GM23338 (cell line): ENCODE measurements at regions not wholly inside any gene's neighbourhood (a gene's known extent, or its start where the extent isn't known, plus 50 kb on each side); places are given as distances from the start of the nearest gene placed in this dataset.

ENCODE experiments used
- ATAC-seq: fragments of 200-7000 bp; cut with Tn5 transposase; 3 replicates; pipeline ENCODE4 v1.9.1; 2020
- DNase-seq: peaks from one replicate; pipeline ENCODE4 v3.0.0-alpha.2; 2015; ENCODE audit warnings: low spot score
- H2AFZ ChIP-seq: fragments of 200-600 bp; sonication (generic); 2 replicates; pipeline ENCODE4 v1.8.0; 2016; ENCODE audit warnings: antibody characterized with exemption, mild to moderate bottlenecking, moderate library complexity
- H3F3A ChIP-seq: fragments of 200-600 bp; sonication (generic); replicated peaks from 2 replicates; pipeline ENCODE4 v1.8.0; 2017; ENCODE audit warnings: antibody characterized with exemption, mixed run types, low read depth
- H3K27ac ChIP-seq: fragments of 200-600 bp; sonication (generic); 2 replicates; pipeline ENCODE4 v1.6.1; 2016; ENCODE audit warnings: low read depth
- H3K27me3 ChIP-seq: fragments of 200-600 bp; sonication (generic); 2 replicates; pipeline ENCODE4 v1.8.0; 2016; ENCODE audit warnings: mild to moderate bottlenecking, mixed run types, moderate library complexity; ENCODE audit not compliant: insufficient read depth
- H3K36me3 ChIP-seq: fragments of 200-600 bp; sonication (generic); 2 replicates; pipeline ENCODE4 v1.8.0; 2016; ENCODE audit warnings: mild to moderate bottlenecking; ENCODE audit not compliant: insufficient read depth
- H3K4me1 ChIP-seq: fragments of 200-600 bp; sonication (generic); 2 replicates; pipeline ENCODE4 v1.8.0; 2016; ENCODE audit warnings: mild to moderate bottlenecking, moderate library complexity; ENCODE audit not compliant: insufficient read depth
- H3K4me2 ChIP-seq: fragments of 200-600 bp; sonication (generic); 2 replicates; pipeline ENCODE4 v1.7.1; 2017; ENCODE audit warnings: mixed run types
- H3K4me3 ChIP-seq: fragments of 200-600 bp; sonication (generic); 2 replicates; pipeline ENCODE4 v1.6.1; 2016; ENCODE audit warnings: mixed run types
- H3K79me2 ChIP-seq: fragments of 200-600 bp; sonication (generic); replicated peaks from 2 replicates; pipeline ENCODE4 v1.8.0; 2017; ENCODE audit warnings: mild to moderate bottlenecking; ENCODE audit not compliant: insufficient read depth
- H3K9me2 ChIP-seq: fragments of 200-600 bp; sonication (generic); 2 replicates; pipeline ENCODE4 v1.8.0; 2017; ENCODE audit not compliant: insufficient read depth
- H4K20me1 ChIP-seq: fragments of 200-600 bp; sonication (generic); replicated peaks from 2 replicates; pipeline ENCODE4 v1.8.0; 2017; ENCODE audit warnings: mild to moderate bottlenecking; ENCODE audit not compliant: insufficient read depth
- H3K27ac Mint-ChIP-seq: 2 replicates; pipeline ENCODE4 v1.8.0; 2020; ENCODE audit warnings: inconsistent platforms, mild to moderate bottlenecking, moderate library complexity, mixed read lengths
- H3K27me3 Mint-ChIP-seq: 3 replicates; pipeline ENCODE4 v1.8.0; 2022; ENCODE audit warnings: low read depth, mild to moderate bottlenecking, moderate library complexity, mixed read lengths, inconsistent platforms; ENCODE audit not compliant: insufficient read depth, poor library complexity
- H3K36me3 Mint-ChIP-seq: 3 replicates; pipeline ENCODE4 v1.8.0; 2021; ENCODE audit warnings: low read depth, mild to moderate bottlenecking, inconsistent platforms, moderate library complexity, mixed read lengths
- H3K4me1 Mint-ChIP-seq: 3 replicates; pipeline ENCODE4 v1.8.0; 2020; ENCODE audit warnings: mild to moderate bottlenecking, inconsistent platforms, mixed read lengths
- H3K4me3 Mint-ChIP-seq: 3 replicates; pipeline ENCODE4 v1.8.0; 2021; ENCODE audit warnings: moderate library complexity, mild to moderate bottlenecking, inconsistent platforms, mixed read lengths
- H3K9me3 Mint-ChIP-seq: 3 replicates; pipeline ENCODE4 v1.8.0; 2020; ENCODE audit warnings: moderate library complexity, mild to moderate bottlenecking, inconsistent platforms, mixed read lengths
- CREB1 ChIP-seq: fragments of 250-450 bp; sonication (Bioruptor Pico); IDR thresholded peaks from 2 replicates; pipeline ENCODE4 v1.5.0; 2020; ENCODE audit warnings: low read depth, mild to moderate bottlenecking, moderate library complexity
- EZH2 ChIP-seq: fragments of 200-600 bp; sonication (generic); IDR thresholded peaks from one replicate; pipeline ENCODE4 v1.8.0; 2017; ENCODE audit warnings: antibody characterized with exemption, mild to moderate bottlenecking, low read depth; ENCODE audit not compliant: unreplicated experiment
- EZH2phosphoT487 ChIP-seq: fragments of 200-600 bp; sonication (generic); IDR thresholded peaks from one replicate; pipeline ENCODE4 v1.8.1; 2018; ENCODE audit warnings: antibody characterized with exemption; ENCODE audit not compliant: unreplicated experiment
- JUNB ChIP-seq: IDR thresholded peaks from one replicate; pipeline ENCODE4 v1.6.1; 2016; ENCODE audit warnings: antibody characterized with exemption; ENCODE audit not compliant: unreplicated experiment
- POLR2AphosphoS5 ChIP-seq: IDR thresholded peaks from 2 replicates; pipeline ENCODE4 v1.6.1; 2016; ENCODE audit warnings: antibody characterized with exemption, low read depth
- STAT1 ChIP-seq: IDR thresholded peaks from one replicate; pipeline ENCODE4 v1.6.1; 2016; ENCODE audit warnings: antibody characterized with exemption; ENCODE audit not compliant: unreplicated experiment
- ZNF114 ChIP-seq: fragments of 250-450 bp; sonication (Bioruptor Pico); IDR thresholded peaks from 2 replicates; pipeline ENCODE4 v1.5.0; 2020; ENCODE audit warnings: mild to moderate bottlenecking, moderate library complexity
- ZNF331 ChIP-seq: fragments of 250-450 bp; sonication (Bioruptor Pico); IDR thresholded peaks from 2 replicates; pipeline ENCODE4 v1.5.0; 2020; ENCODE audit warnings: low read depth, mild to moderate bottlenecking, moderate library complexity
- TF ChIP-seq, protein P1 (sequence below): IDR thresholded peaks from 2 replicates; pipeline ENCODE4 v1.6.1; 2016; ENCODE audit warnings: antibody characterized with exemption
- TF ChIP-seq, protein P2 (sequence below): IDR thresholded peaks from one replicate; pipeline ENCODE4 v1.6.1; 2018; ENCODE audit warnings: antibody characterized with exemption; ENCODE audit not compliant: unreplicated experiment

DNA sequence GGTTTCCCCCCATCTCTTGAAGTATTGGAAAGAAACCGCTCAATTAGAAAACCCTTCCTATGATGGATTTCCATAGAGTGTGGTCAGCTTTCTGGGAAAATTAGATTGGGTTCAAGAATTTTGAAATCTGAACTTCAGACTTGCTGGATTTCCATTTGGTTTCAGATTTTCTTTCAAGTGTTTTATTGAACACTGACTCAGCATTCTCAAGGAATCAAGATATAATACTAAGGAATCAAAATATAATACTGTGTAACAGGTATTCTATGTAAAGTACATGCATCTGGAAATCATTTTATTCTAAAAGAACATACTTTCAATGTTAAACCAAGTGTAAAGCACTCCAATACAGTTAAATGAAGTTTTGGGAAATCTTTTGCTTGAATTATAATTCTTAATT, 94.7 kb upstream of the CCN2 start:
- Histone ChIP-seq H4K20me1 (no peaks in the 10 kb centered on the region), H3K4me3 (no peak overlapping the region), H2AFZ (no peak overlapping the region), H3K4me2 (no peak overlapping the region), H3K27ac (no peak overlapping the region), H3K27me3 (no peaks in the 10 kb centered on the region), H3K4me1 (no peaks in the 10 kb centered on the region), H3F3A (no peaks in the 10 kb centered on the region), H3K9me2 (no peaks in the 10 kb centered on the region), H3K79me2 (no peaks in the 10 kb centered on the region), H3K36me3 (no peaks in the 10 kb centered on the region)
- no peak for TF ChIP-seq EZH2phosphoT487
- TF ChIP-seq, protein P1, sequence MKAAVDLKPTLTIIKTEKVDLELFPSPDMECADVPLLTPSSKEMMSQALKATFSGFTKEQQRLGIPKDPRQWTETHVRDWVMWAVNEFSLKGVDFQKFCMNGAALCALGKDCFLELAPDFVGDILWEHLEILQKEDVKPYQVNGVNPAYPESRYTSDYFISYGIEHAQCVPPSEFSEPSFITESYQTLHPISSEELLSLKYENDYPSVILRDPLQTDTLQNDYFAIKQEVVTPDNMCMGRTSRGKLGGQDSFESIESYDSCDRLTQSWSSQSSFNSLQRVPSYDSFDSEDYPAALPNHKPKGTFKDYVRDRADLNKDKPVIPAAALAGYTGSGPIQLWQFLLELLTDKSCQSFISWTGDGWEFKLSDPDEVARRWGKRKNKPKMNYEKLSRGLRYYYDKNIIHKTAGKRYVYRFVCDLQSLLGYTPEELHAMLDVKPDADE = no peak
- H3K27me3 Mint-ChIP-seq = no peaks in the 10 kb centered on the region
- peaks cover 5% of the 10 kb centered on the region; the same call in 2 of the 3 replicates for H3K9me3 Mint-ChIP-seq
- no peaks in the 10 kb centered on the region for H3K4me1 Mint-ChIP-seq
- no peak for DNase-seq
- H3K4me3 Mint-ChIP-seq = no peak overlapping the region
- H3K36me3 Mint-ChIP-seq = no peaks in the 10 kb centered on the region
- H3K27ac Mint-ChIP-seq = no peak overlapping the region
- ATAC-seq = no peak

DNA sequence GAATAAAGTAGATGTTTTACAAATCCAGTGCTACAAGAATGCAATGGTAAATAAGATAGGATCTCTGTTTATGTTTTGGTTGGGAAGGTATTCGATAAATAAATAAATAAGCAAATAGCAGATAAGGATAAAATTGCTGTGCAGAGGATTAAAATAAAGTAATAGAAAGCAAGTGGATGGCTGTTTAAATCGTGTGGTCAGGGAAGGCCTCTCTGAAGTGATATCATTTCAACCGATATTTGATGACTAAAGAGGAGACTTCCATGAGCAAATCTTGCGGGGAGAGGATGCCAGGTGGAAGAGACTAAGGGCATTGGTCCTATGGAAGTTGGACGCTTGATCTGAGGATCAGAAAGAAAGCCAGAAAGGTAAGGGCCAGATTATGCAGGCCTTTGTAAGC, 92.0 kb upstream of the CCN2 start:
- Mint-ChIP-seq H3K27me3 (no peaks in the 10 kb centered on the region), H3K27ac (no peak overlapping the region; the same call in 1 of the 2 replicates), H3K9me3 (peaks cover 2% of the 10 kb centered on the region; the same call in 2 of the 3 replicates), H3K36me3 (no peaks in the 10 kb centered on the region), H3K4me1 (no peaks in the 10 kb centered on the region), H3K4me3 (no peak overlapping the region)
- Histone ChIP-seq H3K9me2 (no peaks in the 10 kb centered on the region), H3K4me1 (no peaks in the 10 kb centered on the region), H3K36me3 (no peaks in the 10 kb centered on the region), H2AFZ (no peak overlapping the region), H3K4me2 (no peak overlapping the region), H3K4me3 (no peak overlapping the region), H3K27ac (no peak overlapping the region), H3K79me2 (no peaks in the 10 kb centered on the region), H3K27me3 (no peaks in the 10 kb centered on the region), H4K20me1 (no peaks in the 10 kb centered on the region), H3F3A (no peaks in the 10 kb centered on the region)
- no peak for ATAC-seq
- TF ChIP-seq STAT1 (no peak), ZNF331 (no peak), EZH2phosphoT487 (no peak), ZNF114 (CRISPR knock-in tag) (no peak), JUNB (no peak), EZH2 (no peak), CREB1 (CRISPR knock-in tag) (no peak), POLR2AphosphoS5 (no peak)
- TF ChIP-seq, protein P1 = no peak
- TF ChIP-seq, protein P2, sequence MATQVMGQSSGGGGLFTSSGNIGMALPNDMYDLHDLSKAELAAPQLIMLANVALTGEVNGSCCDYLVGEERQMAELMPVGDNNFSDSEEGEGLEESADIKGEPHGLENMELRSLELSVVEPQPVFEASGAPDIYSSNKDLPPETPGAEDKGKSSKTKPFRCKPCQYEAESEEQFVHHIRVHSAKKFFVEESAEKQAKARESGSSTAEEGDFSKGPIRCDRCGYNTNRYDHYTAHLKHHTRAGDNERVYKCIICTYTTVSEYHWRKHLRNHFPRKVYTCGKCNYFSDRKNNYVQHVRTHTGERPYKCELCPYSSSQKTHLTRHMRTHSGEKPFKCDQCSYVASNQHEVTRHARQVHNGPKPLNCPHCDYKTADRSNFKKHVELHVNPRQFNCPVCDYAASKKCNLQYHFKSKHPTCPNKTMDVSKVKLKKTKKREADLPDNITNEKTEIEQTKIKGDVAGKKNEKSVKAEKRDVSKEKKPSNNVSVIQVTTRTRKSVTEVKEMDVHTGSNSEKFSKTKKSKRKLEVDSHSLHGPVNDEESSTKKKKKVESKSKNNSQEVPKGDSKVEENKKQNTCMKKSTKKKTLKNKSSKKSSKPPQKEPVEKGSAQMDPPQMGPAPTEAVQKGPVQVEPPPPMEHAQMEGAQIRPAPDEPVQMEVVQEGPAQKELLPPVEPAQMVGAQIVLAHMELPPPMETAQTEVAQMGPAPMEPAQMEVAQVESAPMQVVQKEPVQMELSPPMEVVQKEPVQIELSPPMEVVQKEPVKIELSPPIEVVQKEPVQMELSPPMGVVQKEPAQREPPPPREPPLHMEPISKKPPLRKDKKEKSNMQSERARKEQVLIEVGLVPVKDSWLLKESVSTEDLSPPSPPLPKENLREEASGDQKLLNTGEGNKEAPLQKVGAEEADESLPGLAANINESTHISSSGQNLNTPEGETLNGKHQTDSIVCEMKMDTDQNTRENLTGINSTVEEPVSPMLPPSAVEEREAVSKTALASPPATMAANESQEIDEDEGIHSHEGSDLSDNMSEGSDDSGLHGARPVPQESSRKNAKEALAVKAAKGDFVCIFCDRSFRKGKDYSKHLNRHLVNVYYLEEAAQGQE = no peak
- DNase-seq = no peak
